Neural crest cell (in vitro differentiated cells): ENCODE measurements at regions not wholly inside any gene's neighbourhood (a gene's known extent, or its start where the extent isn't known, plus 50 kb on each side); places are given as distances from the start of the nearest gene placed in this dataset.
"Not testable (repeated sequence)": the region's sequence is repeated elsewhere in the genome, so short reads cannot be mapped to it uniquely, and the experiment has no call there.

Experiments used
- DNase-seq: peaks from one replicate; pipeline ENCODE4 v3.0.0; 2021; ENCODE audit warnings: low read depth, mixed read lengths, low spot score
- H3K27ac Mint-ChIP-seq: one replicate; pipeline ENCODE4 v1.8.0; 2021; ENCODE audit warnings: mild to moderate bottlenecking, mixed read lengths; ENCODE audit not compliant: unreplicated experiment
- H3K27me3 Mint-ChIP-seq: 2 replicates; pipeline ENCODE4 v1.8.0; 2021; ENCODE audit warnings: low read depth, mild to moderate bottlenecking, mixed read lengths
- H3K36me3 Mint-ChIP-seq: 2 replicates; pipeline ENCODE4 v1.8.0; 2021; ENCODE audit warnings: low read depth, mild to moderate bottlenecking, mixed read lengths
- H3K4me1 Mint-ChIP-seq: 2 replicates; pipeline ENCODE4 v1.8.0; 2021; ENCODE audit warnings: mixed read lengths
- H3K4me3 Mint-ChIP-seq: one replicate; pipeline ENCODE4 v1.8.0; 2021; ENCODE audit warnings: mild to moderate bottlenecking, mixed read lengths
- H3K9me3 Mint-ChIP-seq: 2 replicates; pipeline ENCODE4 v1.8.0; 2021; ENCODE audit warnings: mixed read lengths
- TF ChIP-seq, protein P1 (sequence below): fragments of 200-600 bp; sonication (generic); conservative IDR thresholded peaks from 2 replicates; pipeline ENCODE4 v1.5.0; 2021; ENCODE audit warnings: antibody characterized with exemption, mild to moderate bottlenecking

DNA sequence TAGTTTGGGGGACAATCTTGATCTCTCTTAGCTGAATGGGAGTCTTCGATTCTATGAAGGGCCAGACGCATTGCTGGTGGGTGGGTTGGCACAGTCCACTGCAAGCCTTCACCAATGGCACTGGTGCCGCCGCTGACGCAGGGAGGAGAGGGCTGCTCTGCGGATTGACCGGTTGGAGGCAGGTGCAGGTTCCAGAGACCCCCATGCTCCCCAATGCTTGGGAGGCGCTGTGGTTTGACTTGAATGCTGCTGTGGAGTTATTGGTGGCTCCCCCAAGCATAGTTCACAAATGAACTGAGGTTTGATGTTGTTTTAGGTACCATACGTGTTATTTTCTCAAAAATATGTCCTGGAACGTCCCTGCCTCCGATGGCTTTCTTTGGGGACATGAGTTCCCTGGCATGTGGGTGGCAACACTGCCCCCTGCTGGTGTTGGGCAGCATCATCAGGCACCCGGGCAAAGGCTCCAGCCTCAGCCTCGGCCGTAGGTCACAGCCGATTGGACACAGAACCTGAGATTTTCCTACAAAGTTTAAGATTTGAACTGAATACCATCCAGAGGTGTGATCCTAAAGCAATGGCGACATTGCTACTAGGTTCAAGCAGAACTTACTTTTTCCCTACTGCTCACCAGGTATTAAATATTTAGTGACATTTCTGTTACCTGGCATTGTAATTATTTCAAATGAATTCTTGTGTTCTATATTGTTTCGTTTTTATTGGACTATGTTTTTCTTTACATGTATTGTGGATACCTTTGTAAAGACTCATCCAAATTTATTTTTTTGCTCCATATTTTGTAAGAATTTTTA, 95.5 kb downstream of the ANKRD10 start:
- no peak overlapping the region for H3K27ac Mint-ChIP-seq
- DNase-seq: peak; percentile 82
- no peaks in the 10 kb centered on the region for H3K36me3 Mint-ChIP-seq
- H3K4me1 Mint-ChIP-seq: peaks cover 9% of the 10 kb centered on the region
- no peaks in the 10 kb centered on the region for H3K9me3 Mint-ChIP-seq
- no peaks in the 10 kb centered on the region for H3K27me3 Mint-ChIP-seq
- no peak overlapping the region for H3K4me3 Mint-ChIP-seq
- TF ChIP-seq, protein P1, sequence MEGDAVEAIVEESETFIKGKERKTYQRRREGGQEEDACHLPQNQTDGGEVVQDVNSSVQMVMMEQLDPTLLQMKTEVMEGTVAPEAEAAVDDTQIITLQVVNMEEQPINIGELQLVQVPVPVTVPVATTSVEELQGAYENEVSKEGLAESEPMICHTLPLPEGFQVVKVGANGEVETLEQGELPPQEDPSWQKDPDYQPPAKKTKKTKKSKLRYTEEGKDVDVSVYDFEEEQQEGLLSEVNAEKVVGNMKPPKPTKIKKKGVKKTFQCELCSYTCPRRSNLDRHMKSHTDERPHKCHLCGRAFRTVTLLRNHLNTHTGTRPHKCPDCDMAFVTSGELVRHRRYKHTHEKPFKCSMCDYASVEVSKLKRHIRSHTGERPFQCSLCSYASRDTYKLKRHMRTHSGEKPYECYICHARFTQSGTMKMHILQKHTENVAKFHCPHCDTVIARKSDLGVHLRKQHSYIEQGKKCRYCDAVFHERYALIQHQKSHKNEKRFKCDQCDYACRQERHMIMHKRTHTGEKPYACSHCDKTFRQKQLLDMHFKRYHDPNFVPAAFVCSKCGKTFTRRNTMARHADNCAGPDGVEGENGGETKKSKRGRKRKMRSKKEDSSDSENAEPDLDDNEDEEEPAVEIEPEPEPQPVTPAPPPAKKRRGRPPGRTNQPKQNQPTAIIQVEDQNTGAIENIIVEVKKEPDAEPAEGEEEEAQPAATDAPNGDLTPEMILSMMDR: peak; percentile 98

DNA sequence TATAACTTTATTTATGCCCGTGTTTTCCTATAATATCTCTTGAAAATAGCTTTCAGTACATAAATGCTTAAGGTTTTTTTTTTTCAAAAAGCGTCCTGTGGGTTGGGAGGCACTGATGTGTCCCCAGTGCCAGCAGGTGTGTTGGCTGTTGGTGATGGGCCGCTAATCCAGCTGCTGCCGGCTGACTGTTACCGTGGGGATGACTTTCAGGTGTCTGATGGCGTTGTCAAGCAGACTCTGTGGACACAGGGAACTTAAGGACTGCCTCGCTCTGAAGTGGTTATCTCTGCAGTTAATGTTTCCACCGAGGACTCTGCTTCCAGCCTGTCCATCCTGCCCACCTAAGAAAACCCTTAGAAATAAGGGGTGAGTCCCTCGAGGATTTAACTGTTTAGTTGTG, 94.5 kb downstream of the ANKRD10 start:
- Mint-ChIP-seq H3K9me3 (no peaks in the 10 kb centered on the region), H3K4me1 (peaks cover 6% of the 10 kb centered on the region), H3K27ac (no peak overlapping the region), H3K27me3 (no peaks in the 10 kb centered on the region), H3K36me3 (no peaks in the 10 kb centered on the region), H3K4me3 (no peak overlapping the region)
- TF ChIP-seq, protein P1: no peak
- DNase-seq: no peak

DNA sequence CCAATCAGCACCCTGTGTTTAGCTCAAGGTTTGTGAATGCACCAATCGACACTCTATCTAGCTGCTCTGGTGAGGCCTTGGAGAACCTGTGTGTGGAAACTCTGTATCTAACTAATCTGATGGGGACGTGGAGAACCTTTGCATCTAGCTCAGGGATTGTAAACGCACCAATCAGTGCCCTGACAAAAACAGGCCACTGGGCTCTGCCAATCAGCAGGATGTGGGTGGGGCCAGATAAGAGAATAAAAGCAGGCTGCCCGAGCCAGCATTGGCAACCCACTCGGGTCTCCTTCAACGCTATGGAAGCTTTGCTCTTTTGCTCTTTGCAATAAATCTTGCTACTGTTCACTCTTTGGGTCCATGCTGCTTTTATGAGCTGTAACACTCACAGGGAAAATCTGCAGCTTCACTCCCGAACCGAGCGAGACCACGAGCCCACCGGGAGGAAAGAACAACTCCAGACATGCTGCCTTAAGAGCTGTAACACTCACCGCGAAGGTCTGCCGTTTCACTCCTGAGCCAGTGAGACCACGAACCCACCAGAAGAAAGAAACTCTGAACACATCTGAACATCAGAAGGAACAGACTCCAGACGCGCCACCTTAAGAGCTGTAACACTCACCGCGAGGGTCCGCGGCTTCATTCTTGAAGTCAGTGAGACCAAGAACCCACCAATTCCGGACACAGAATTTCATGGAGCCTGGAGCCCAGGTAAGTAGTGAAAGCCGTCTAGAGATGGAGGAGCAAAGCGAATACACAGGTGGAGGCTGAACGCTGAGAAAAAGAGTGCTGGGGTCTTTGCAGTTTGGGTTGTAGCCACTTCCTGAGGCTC, 92.8 kb downstream of the ANKRD10 start:
- DNase-seq, H3K27me3 Mint-ChIP-seq, H3K4me3 Mint-ChIP-seq, H3K36me3 Mint-ChIP-seq, H3K4me1 Mint-ChIP-seq, H3K9me3 Mint-ChIP-seq: not testable (repeated sequence)
- peak overlapping the region; percentile 65 for H3K27ac Mint-ChIP-seq

DNA sequence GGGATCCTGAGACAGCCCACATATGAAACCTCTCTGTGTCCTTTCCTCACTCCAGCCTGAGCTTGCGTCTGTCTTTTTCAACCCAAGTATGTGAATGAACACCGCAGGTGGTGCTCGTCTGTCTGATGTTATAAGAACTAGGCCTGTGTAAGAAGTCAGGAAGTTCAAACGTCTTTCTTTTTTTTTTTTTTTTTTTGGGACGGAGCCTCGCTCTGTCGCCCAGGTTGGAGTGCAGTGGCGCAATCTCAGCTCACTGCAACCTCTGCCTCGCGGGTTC, 92.3 kb downstream of the ANKRD10 start:
- no peak for DNase-seq
- no peaks in the 10 kb centered on the region for H3K9me3 Mint-ChIP-seq
- H3K27me3 Mint-ChIP-seq: no peaks in the 10 kb centered on the region

DNA sequence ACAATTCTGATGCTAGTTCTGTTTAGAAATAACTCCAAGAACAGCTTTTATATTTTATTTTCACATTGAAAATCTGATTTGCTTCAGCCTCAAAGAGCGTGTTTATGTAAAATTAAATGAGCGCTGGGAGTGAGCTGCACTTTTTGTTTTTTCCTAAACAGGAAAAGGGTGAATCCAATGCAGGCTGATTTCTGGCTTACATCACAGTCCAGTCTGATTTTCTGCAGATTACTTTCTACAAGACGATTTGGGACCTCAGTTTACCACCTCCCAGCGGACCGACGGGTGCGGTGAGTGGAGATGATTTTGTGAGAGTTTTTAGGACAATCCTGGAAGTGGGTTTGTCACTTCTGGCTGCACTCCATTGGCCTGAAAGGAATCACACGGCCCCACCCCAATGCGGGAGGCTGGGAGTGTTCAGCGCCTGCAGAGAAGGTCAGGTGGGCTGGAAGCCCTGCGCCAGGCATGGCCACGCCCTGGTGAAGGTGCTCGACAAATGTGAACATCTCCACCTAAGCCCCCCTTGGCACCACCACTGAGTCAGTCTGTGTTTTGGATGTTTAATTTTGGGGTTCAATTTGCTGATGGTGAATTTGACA, 90.1 kb downstream of the ANKRD10 start:
- Mint-ChIP-seq H3K27ac (no peak overlapping the region), H3K4me3 (no peak overlapping the region), H3K9me3 (no peaks in the 10 kb centered on the region), H3K27me3 (no peaks in the 10 kb centered on the region), H3K4me1 (no peaks in the 10 kb centered on the region), H3K36me3 (no peaks in the 10 kb centered on the region)
- TF ChIP-seq, protein P1: no peak
- no peak for DNase-seq

More for the DNA sequence above, 92.3 kb downstream of the ANKRD10 start:
- H3K4me1 Mint-ChIP-seq: peaks cover 6% of the 10 kb centered on the region
- no peak overlapping the region for H3K4me3 Mint-ChIP-seq
- no peak overlapping the region for H3K27ac Mint-ChIP-seq
- no peaks in the 10 kb centered on the region for H3K36me3 Mint-ChIP-seq
- TF ChIP-seq, protein P1: no peak
